A673 (cell line): ENCODE measurements at regions not wholly inside any gene's neighbourhood (a gene's known extent, or its start where the extent isn't known, plus 50 kb on each side); places are given as distances from the start of the nearest gene placed in this dataset.

ENCODE experiments used
- BruUV-seq: library from RNA; stranded (reverse); fragments of 400-500 nt; replicated peaks from 2 replicates; lab custom pipeline; 2021; lab: Mats Ljungman, UMichigan
- CTCF ChIA-PET: fragments of 300-600 bp; sonication (Branson Sonifier 250); formaldehyde crosslinking; loops from one replicate; lab custom pipeline; 2022; ENCODE audit warnings: antibody characterized with exemption; lab: Charles Lee
- POLR2A ChIA-PET: fragments of 300-600 bp; sonication (Branson Sonifier 250); formaldehyde crosslinking; loops from one replicate; lab custom pipeline; 2022; ENCODE audit warnings: antibody characterized with exemption; ENCODE audit not compliant: low non-redundant PET; lab: Charles Lee
- DNase-seq: peaks from one replicate; pipeline ENCODE4 v3.0.0-alpha.2; 2015; ENCODE audit warnings: low spot score
- H3K27ac ChIP-seq: fragments of 200-600 bp; sonication (generic); 2 replicates; pipeline ENCODE4 v1.5.1; 2016; ENCODE audit warnings: mixed run types, low read depth, mild to moderate bottlenecking, mixed read lengths, antibody characterized with exemption, low read length; ENCODE audit not compliant: poor library complexity, severe bottlenecking
- H3K27me3 ChIP-seq: fragments of 200-600 bp; sonication (generic); replicated peaks from 2 replicates; pipeline ENCODE4 v1.6.1; 2017; ENCODE audit warnings: mixed run types, low read depth, mild to moderate bottlenecking, mixed read lengths, antibody characterized with exemption, low read length; ENCODE audit not compliant: insufficient read depth, poor library complexity
- H3K36me3 ChIP-seq: fragments of 200-600 bp; sonication (generic); 2 replicates; pipeline ENCODE4 v1.6.1; 2016; ENCODE audit warnings: mixed run types, mild to moderate bottlenecking, mixed read lengths, antibody characterized with exemption, low read length; ENCODE audit not compliant: insufficient read depth, poor library complexity, severe bottlenecking
- H3K4me1 ChIP-seq: fragments of 200-600 bp; sonication (generic); 2 replicates; pipeline ENCODE4 v1.6.1; 2017; ENCODE audit warnings: mixed run types, mild to moderate bottlenecking, mixed read lengths, antibody characterized with exemption, low read length; ENCODE audit not compliant: insufficient read depth, poor library complexity, severe bottlenecking
- H3K4me3 ChIP-seq: fragments of 200-600 bp; sonication (generic); 2 replicates; pipeline ENCODE4 v1.5.1; 2016; ENCODE audit warnings: low read depth, mixed run types, mild to moderate bottlenecking, mixed read lengths, low read length; ENCODE audit not compliant: poor library complexity, severe bottlenecking
- H3K9me3 ChIP-seq: fragments of 200-600 bp; sonication (generic); 2 replicates; pipeline ENCODE4 v1.6.1; 2016; ENCODE audit warnings: mixed run types, low read depth, mild to moderate bottlenecking, mixed read lengths, antibody characterized with exemption, low read length; ENCODE audit not compliant: poor library complexity, severe bottlenecking
- CTCF ChIP-seq: fragments of 300-800, 200-600 bp; sonication (generic); conservative IDR thresholded peaks from 2 replicates; pipeline ENCODE4 v1.5.1; 2017; ENCODE audit warnings: low read depth, mild to moderate bottlenecking, antibody characterized with exemption, low read length, moderate library complexity, mixed read lengths
- EZH2 ChIP-seq: fragments of 200-600 bp; sonication (generic); IDR thresholded peaks from 2 replicates; pipeline ENCODE4 v1.6.1; 2017; ENCODE audit warnings: borderline replicate concordance, low read depth, mild to moderate bottlenecking, mixed read lengths, antibody characterized with exemption, low read length; ENCODE audit not compliant: poor library complexity, severe bottlenecking
- intact Hi-C: fragments of 100-400 bp; cut with micrococcal nuclease; formaldehyde crosslinking; loops from one replicate; pipeline ENCODE4 v1.10.0; 2022; ENCODE audit not compliant: unreplicated experiment

GRCh38 chr3:44067431-44067830, 174.3 kb upstream of the TOPAZ1 start:
- POLR2A ChIA-PET: no interaction called here
- Histone ChIP-seq H3K36me3 (no peaks in the 10 kb centered on the region), H3K27ac (no peak overlapping the region), H3K4me1 (no peaks in the 10 kb centered on the region), H3K9me3 (no peaks in the 10 kb centered on the region), H3K4me3 (no peak overlapping the region), H3K27me3 (no peaks in the 10 kb centered on the region)
- no peak for DNase-seq
- no TSS peak for BruUV-seq
- TF ChIP-seq EZH2 (no peak), CTCF (no peak)
- intact Hi-C loops: no loop called here
- CTCF ChIA-PET: no interaction called here

- no peaks in the 10 kb centered on the region for H3K9me3 ChIP-seq
- CTCF ChIA-PET: no interaction called here
- H3K36me3 ChIP-seq: no peaks in the 10 kb centered on the region
- intact Hi-C loops: no loop called here
- no peak overlapping the region for H3K4me3 ChIP-seq
- no TSS peak for BruUV-seq
- POLR2A ChIA-PET: no interaction called here
- H3K27ac ChIP-seq: no peak overlapping the region
- H3K27me3 ChIP-seq: no peaks in the 10 kb centered on the region
- TF ChIP-seq EZH2 (no peak), CTCF (no peak)
- no peaks in the 10 kb centered on the region for H3K4me1 ChIP-seq
- DNase-seq: no peak
Measured at GRCh38 chr3:44068753-44069152, 172.9 kb upstream of the TOPAZ1 start.

- Histone ChIP-seq H3K27ac (no peak overlapping the region), H3K4me1 (no peaks in the 10 kb centered on the region), H3K4me3 (no peak overlapping the region), H3K36me3 (no peaks in the 10 kb centered on the region), H3K9me3 (no peaks in the 10 kb centered on the region), H3K27me3 (no peaks in the 10 kb centered on the region)
- intact Hi-C loops: no loop called here
- ChIA-PET CTCF (no interaction called here), POLR2A (no interaction called here)
- no peak for DNase-seq
- BruUV-seq: no TSS peak
- TF ChIP-seq EZH2: no peak
- TF ChIP-seq CTCF: no peak
Measured at GRCh38 chr3:44069276-44069675, 172.4 kb upstream of the TOPAZ1 start.
